ENCODE measurements at regions not wholly inside any gene's neighbourhood (a gene's known extent, or its start where the extent isn't known, plus 50 kb on each side); places are given as distances from the start of the nearest gene placed in this dataset.

- TF ChIP-seq ZBTB12 (CRISPR knock-in tag; IDR thresholded peaks at IDR 0.05) (0 out of 2 replicates have a peak, but pooled peaks have one; percentile 32), ZNF41 (CRISPR knock-in tag; conservative IDR thresholded peaks at IDR 0.05) (peak; percentile 83), MYC (IDR thresholded peaks at IDR 0.05; ENCODE audit: low read depth, low read length) (no peak), MYC (CRISPR knock-in tag; IDR thresholded peaks at IDR 0.05; ENCODE audit: borderline replicate concordance, low read depth) (0 out of 2 replicates have a peak, but pooled peaks have one; percentile 23), ZNF79 (CRISPR knock-in tag; IDR thresholded peaks at IDR 0.05; ENCODE audit: low read depth) (peak; percentile 78; the same call in 1 of the 2 replicates), ZFP36 (IDR thresholded peaks at IDR 0.05; ENCODE audit: low read depth, low read length, partially characterized antibody) (no peak), ETV6 (IDR thresholded peaks at IDR 0.05; ENCODE audit: borderline replicate concordance in 1 of 2, low read depth in 2 of 2, low read length in 1 of 2) (no peak), ETV6 (CRISPR knock-in tag; IDR thresholded peaks at IDR 0.05; ENCODE audit: borderline replicate concordance) (no peak), ZNF311 (CRISPR knock-in tag; IDR thresholded peaks at IDR 0.05) (peak; percentile 93), ZNF584 (CRISPR knock-in tag; IDR thresholded peaks at IDR 0.05; ENCODE audit: low read depth) (peak; percentile 72), ZNF184 (CRISPR knock-in tag; IDR thresholded peaks at IDR 0.05) (no peak), ZNF583 (CRISPR knock-in tag; IDR thresholded peaks at IDR 0.05) (peak; percentile 73; the same call in 1 of the 2 replicates)
Measured at GRCh38 chr2:37560241-37560848, 111.1 kb downstream of the CDC42EP3 start (continued).

Measured in K562 (cell line).